ENCODE measurements at regions not wholly inside any gene's neighbourhood (a gene's known extent, or its start where the extent isn't known, plus 50 kb on each side); places are given as distances from the start of the nearest gene placed in this dataset.
"Not testable (repeated sequence)": the region's sequence is repeated elsewhere in the genome, so short reads cannot be mapped to it uniquely, and the experiment has no call there.

DNA sequence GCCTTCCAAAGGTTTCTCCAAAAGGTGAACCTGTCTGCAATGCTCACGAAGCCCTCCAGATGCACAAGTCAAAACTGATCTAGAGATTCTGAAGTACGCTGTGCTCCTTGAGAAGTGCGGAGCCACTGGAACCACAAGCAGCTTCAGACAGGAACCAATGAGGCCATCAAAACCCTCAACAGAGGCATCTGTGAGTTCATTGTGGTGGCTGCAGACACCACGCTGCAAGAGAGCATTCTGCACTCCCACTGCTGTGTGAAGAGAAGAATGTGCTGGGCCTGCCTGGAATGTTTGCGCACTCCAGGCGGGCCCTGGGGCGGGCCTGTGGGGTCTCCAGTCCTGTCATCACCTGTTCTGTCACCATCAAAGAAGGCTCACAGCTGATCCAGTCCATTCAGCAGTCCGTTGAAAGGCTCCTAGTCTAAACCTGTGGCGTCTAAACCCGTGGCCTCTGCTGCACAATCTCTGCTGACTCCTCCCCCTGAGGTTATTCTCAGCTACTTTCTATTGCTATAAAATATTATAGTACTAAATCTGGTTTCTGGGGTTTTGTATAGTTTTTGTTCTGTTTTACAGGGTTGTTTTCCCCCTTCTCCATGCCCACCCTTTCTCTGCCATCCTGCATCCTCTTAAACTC is 111.6 kb downstream of the PPIAL4A start:
- DNase-seq (ENCODE audit: extremely low read depth, low read depth, low spot score) = not testable (repeated sequence)

DNA sequence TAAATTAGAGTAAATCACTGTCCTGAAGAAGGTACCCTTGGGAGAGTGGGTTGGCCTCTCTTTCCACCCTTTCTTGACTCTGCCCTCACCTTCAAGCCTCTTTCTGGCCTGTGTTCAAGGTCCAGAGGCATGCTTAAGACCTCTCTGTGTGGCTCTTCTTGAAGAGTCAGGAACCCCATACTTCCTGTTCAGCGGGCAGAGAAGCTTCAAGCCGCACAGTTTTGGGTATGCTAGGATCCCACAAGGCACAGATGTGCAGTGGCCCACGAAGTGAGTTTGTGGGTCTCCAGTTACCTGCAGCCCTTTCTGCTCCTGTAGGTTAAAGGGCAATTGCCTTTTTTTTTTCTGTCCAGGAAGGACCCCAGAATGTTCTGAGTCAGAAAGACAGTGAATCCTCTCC is 113.7 kb downstream of the PPIAL4A start:
- not testable (repeated sequence) for DNase-seq (ENCODE audit: extremely low read depth, low read depth, low spot score)

DNA sequence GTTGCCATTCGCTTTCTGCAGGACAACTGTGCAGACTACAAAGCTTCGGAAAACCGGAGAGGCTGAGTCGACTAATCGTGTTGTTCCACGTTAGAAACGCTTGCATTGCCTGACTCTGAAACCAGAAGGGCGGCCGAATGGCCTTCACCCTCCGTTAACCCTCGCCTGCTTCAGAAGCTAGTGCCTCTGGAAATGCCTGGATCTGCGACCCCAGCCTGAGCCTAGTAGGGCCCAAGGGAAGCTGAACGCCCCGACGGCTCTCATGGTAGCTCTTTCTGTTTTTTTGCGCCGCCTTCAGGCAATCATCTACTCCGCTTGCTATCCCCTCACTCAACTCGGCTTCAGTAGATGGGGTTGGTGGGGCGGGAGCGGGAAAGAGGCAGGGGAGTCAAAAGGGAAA is 117.3 kb downstream of the PPIAL4A start:
- DNase-seq (ENCODE audit: extremely low read depth, low read depth, low spot score) = not testable (repeated sequence)

DNA sequence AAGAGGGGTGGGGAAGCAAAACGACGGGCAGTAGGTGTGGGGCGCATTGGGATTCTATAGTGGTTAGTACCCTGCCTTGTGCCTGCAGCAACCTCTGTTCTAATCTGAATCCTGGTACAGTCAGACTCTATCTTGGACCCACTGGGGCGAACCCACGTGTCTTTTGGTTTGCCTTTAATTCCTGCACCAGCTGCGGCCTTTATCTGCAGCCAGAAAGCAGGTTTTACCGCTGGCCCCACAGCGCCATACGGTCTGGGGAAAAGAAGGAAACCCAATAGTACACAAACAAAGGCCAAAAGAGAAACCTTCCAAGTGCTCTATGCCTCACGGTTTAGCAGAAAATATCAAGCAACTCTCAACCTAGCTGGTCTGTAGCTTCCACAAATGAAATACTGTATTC is 118.2 kb downstream of the PPIAL4A start:
- DNase-seq (ENCODE audit: extremely low read depth, low read depth, low spot score) = not testable (repeated sequence)

DNA sequence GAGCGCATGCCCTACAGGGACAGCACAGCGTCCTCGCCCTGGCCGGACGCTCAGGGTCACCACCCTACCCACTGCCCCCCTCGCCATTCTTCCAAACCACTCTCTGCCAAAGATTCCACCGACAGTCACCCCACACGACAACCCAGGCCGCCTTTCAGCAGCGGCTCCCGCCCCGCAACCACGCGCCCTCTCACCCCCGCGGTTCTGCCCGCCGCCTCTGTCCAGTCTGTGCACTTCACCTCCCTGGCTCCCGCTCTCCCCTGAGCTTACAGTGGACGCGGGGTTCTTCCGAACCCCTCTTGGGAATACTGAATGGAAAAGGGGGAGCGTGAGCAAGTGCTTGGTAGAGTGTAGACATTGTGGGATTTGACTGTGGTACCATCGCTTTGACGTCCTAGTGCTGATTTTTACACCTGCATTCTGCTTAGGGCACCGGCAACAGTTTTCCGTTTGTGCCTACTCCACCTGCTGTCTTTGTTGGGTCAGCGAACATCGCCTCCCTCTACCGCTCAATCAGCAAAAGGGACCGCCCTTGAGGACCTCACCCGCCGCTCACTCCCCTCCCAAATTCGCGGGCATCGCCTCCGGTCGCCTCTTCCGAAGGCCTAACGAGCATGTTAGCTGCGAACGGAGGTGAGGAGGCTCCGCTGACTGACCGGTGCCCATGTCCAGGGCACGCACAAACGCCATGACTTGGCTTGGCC is 119.1 kb downstream of the PPIAL4A start:
- DNase-seq (ENCODE audit: extremely low read depth, low read depth, low spot score) = not testable (repeated sequence)

DNA sequence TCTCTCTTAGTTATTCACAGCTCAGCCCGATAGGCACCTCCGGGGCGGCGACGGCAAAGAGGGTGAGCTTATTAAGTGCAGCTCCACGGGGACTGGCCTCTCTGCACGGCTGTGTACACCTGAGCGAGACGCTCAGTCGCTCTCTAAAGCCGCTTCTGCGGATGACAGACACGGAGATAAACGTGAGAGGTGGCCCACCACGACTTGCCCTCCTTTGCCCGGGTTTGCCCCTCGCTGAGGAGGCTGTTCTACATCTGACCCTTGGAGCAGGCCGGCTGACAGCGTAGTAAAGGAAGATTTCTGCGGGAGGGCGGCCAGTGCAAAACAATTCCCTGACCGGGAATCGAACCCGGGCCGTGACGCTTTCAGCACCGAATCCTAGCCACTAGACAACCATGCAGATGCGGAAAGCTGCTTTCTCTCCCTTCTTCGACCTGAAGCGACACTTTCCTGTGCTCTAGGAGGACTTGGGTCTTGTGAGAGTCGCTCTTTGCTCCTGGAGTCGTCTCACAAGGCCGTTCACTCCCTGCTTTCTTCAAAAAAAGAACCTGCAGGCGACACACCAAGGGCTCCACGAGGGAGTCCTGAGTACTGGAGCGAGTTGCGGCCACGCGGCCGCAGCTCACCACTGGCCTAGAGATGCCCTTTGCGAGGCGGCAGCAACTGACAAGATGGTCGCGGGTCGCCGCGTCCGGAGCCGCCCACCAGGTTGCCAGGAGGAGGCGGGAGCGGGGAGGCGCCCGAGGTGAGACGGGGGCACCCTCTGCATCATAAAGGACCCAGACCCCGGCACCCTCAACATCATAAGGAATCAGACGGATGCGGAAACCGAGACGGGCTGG is 119.9 kb downstream of the PPIAL4A start:
- DNase-seq (ENCODE audit: extremely low read depth, low read depth, low spot score) = not testable (repeated sequence)

DNA sequence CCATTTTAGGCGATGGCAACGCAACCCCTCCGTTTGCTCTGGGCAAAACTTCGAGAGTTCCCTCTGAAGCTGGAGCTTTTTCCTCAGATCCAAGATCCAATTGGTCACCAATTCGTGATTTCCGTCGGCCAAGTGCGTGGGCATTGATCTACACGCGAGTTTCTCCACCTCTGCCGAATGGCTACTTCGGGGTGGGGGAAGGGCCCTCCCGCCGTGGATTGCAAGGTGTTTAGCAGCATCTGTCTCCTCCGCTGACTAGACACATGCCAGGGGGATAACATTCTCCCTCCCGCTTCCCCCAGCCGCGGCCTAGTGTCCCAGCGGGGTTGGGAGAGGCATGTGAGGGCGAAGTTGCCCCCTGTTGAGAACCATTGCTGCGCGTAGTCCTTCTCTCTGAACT is 120.6 kb downstream of the PPIAL4A start:
- not testable (repeated sequence) for DNase-seq (ENCODE audit: extremely low read depth, low read depth, low spot score)

DNA sequence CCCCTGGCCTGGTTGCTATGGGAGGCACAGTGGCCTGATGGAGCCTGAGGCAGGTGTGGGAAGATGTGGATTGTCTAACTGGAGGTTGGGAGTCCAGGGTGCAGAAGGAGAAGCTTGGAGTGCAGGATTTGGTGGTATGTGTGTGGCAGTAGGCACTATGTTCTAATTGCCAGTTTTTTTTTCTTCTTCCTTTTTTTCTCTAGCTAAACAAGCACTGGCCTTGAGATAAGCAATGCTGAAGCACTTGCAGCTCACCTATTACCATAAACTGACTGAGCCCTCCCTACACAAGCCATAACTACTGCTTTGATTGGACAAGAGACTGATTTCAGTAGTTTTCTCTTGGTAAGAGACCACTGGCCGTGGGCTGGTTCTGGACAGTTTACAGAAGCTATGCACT is 123.6 kb downstream of the PPIAL4A start:
- DNase-seq (ENCODE audit: extremely low read depth, low read depth, low spot score) = not testable (repeated sequence)

DNA sequence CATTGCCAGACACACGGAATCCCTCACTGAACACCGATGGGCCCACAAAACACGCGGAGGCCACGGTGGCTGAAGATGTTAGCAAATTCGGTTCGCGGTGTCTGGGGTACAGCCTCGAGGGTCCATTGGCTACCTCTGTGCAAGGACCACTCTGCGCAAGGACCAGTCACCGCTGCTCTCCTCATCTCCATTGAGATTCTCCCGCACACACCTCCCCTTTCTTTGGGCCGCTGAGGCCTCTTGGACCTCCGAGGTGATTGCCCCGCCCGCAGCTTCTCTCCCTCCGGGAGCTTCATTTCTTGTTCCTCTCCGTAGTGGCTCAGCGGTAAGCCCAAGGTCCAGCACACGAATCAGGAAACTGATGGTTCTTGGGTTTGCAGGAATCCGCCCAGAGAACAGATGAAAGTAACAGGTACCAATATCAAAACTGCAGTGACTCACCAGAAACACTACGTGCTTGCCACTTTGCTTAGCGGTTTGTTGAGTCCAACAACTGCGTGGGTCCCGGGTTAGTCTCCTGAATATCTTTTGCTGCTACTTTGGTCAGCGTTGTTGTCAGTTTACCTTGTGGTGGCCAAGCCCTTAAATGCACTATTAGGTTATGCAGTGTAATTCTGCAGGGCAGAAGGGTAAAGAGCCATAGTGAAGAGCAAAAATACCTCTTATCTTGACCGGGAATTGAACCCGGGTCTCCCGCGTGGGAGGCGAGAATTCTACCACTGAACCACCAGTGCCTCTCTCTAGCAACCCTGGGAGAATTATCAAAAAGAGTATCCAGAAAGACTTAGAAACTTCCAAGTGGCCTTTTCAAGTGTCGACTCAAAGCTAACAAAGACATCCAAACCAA is 126.8 kb downstream of the PPIAL4A start:
- DNase-seq (ENCODE audit: extremely low read depth, low read depth, low spot score) = not testable (repeated sequence)

DNA sequence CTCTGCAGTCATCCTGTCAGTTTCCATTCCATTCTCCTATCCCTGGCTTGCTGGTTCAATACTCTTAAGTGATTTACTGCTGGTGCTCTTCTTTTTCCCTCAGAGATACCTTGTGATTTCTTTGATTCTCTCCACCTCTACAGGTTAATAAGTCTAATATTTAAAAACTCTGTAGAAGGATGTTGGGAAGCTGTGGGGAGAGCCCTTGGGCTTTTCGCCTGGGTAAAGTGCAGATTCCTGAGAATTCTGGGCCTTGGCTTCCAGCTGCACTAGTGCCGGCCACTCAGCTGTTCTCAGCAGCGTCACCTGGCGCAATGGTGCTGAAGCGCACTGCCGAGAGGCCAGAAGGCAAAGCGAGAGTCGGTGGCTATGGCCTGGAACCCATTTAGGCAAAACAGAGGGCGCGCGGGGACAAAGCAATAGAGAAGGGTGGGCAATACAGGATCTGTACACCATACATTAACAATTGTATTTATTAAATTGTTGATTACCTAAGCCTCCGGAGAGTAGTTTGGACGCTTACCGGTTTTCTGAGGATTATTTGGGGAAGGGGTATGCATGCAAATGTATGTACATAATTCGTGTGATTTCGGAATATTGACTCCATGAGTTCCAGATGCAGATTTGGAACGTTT is 130.3 kb downstream of the PPIAL4A start:
- DNase-seq (ENCODE audit: extremely low read depth, low read depth, low spot score) = not testable (repeated sequence)

DNA sequence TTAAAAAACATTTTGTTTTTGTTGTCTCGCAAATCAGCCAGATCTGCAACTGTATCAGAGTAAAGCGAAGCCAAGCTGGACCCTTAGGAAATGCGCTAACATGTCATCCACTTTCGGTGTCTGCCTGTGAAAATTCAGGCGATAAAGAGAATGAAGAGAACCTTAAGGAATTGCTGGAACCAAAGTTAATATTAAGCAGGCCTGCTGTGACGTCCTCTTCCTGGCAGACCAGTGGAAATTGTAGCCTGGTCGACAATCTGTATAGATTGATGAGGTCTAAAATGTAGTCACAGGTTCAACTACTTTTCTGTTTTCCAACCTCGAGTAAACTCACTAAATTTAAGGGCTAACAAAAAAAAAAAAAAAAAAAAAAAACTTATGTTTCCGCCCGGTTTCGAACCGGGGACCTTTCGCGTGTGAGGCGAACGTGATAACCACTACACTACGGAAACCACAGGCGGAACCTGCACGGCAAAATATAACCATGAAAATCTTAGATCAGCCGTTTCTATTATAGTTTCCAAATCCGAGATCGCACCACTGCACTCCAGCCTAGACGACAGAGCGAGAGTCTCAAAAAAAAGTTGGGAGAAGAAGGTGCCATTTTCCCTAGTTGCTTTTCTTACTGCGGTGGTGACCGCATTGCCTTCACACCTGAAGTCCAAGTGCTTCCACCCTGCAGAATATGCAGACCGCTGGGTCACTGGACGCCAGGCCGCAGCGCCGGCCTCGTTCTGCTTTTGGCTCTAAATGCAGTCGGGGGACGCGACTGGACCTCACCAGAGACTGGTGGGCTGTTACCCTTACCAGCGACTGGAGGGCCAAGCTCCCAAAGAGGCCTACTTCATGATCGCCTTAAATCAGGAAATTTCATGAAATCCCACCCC is 131.0 kb downstream of the PPIAL4A start:
- peak; percentile 37 for DNase-seq (ENCODE audit: extremely low read depth, low read depth, low spot score)

DNA sequence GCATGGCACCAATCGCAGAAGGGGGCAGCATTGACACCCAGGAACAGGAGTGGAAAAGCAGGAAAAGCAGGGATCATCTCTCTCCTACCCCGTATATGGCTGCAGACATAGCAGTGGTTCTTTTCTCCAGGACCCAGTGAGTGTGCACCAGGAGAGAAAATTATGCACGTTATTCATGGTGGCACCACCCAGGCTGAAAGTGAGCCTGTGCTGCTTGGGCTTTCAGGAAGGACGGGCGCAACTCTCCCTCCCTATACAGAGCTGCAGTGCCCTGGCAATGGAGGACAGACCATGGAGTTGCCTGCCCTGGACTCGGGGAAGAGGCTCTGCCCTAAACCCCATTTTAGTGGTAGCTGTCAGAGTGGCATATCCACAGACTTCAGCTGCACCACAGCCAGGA is 132.1 kb downstream of the PPIAL4A start:
- not testable (repeated sequence) for DNase-seq (ENCODE audit: extremely low read depth, low read depth, low spot score)

DNA sequence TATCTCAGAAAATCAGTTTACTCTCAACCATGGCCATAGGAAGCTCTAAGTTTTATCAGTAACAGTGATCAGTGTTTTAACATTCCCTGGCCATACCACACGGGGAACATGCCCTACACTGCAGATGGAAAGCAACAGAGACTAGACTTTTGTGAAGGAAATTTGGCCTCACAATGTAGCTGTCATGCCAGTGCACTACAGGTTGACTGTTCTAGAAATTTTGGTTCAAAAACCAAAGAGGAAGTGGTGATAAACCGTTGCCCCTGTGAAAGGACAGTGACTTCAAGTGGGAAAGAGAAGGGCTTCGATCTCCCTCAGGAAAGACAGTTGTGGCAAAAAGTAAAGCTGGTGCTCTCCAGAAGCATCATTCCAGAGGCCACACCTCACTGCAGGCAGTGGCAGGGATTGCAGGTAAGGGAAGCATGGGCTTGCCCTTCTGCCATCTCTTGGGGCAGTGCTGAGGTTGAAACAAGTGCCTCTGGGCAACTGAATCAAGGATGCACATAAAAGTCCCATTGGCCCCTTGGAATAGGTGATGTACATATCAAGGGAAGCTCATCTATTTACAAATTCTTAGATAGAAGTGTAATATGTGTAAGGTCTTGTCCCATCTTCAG is 143.4 kb downstream of the PPIAL4A start:
- DNase-seq (ENCODE audit: extremely low read depth, low read depth, low spot score) = not testable (repeated sequence)

DNA sequence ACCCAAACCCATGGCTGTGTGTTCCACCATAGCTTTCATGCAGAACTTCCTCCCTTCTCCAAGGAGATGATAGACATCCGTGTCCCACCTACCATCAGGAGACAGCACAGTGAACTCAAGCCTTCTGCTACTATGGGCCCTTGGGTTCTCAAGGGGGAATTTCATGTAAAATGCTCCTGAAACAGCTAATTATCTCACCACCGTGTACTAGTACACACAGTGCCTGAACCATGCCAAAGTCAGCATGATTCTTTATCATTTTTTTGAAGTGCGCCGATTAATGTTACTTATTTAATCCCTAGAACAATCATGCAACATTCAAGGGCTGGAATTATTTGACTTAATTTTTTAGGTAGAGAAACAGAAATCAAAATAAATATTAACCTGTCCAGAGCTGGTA is 147.2 kb downstream of the PPIAL4A start:
- not testable (repeated sequence) for DNase-seq (ENCODE audit: extremely low read depth, low read depth, low spot score)

DNA sequence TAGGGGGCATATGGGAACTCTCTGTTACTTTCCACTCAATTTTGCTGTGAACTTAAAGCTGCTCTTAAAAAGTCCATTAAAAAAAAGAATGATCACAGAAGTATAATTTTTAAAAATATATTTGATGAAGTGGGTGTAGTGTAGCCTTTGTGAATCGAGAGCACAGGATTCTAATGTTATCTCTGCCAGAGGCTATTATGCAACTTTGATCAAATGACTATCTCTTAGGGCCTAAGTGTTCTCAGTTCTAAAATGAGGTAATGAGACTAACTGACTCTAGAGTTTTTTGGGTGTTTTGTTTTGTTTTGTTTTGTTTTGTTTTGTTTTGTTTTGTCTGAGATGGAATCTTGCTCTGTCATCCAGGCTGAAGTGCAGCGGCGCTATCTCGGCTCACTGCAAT is 143.2 kb downstream of the FAM72B start:
- not testable (repeated sequence) for DNase-seq (ENCODE audit: extremely low read depth, low read depth, low spot score)

DNA sequence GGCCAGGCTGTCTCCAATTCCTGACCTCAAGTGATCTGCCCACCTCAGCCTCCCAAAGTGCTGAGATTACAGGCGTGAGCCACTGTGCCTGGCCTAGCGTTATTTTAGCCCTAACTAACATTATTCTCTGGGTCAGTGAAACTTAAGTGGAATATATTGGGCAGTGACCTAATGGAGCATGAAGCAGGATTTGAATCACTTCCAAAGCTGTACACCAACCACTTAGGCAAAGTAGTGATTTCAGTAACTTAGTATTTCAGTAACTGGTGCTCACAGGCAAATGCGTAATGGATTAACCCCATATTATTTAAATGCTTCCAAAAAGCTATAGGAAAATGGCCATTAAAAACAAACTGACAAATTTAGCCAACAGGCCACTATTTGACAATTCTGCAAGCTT is 142.6 kb downstream of the FAM72B start:
- DNase-seq (ENCODE audit: extremely low read depth, low read depth, low spot score) = not testable (repeated sequence)

DNA sequence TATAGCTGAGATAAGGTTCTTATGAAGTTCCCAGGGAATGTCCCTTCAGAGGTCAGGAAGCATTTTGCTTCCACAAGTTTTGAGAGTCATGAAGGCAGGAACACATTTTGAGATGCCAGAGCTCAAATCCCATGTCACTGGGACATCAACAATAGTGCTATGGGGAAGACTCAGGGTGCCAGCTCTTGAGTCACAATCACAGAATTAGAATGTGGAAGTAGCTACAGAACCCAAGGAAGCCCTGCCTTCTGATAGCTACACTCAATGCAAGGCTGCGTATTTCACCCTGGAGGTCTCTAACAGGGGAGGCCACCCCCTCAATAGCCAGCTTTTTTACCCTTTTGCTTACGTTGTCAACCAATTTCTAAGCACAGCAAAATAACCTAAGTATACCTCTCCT is 141.3 kb downstream of the FAM72B start:
- not testable (repeated sequence) for DNase-seq (ENCODE audit: extremely low read depth, low read depth, low spot score)

DNA sequence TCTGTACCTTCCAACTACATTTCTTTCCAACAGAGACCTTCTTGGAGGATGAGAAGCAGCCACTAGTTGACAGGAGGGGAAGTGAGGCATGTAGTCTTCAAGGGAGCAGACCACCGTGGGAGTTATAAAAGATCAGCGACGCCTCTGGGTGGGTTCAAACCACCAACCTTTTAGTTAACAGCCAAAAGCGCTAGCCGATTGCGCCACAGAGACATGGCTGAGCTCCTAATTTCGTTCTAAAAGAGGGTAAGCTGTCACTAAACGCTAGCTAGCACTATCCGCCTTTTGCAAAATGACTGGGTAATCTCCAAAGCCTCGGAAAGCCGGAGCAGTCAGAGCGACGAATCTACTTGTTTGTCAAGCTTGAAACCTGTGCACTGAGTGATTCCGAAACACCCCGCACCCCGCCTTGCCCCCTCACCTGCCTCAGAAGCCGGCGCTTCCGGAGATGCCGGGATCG is 135.8 kb downstream of the FAM72B start:
- DNase-seq (ENCODE audit: extremely low read depth, low read depth, low spot score) = not testable (repeated sequence)

Measured in glomerular endothelial cell (primary cell).